ENCODE measurements at regions not wholly inside any gene's neighbourhood (a gene's known extent, or its start where the extent isn't known, plus 50 kb on each side); places are given as distances from the start of the nearest gene placed in this dataset.

DNA sequence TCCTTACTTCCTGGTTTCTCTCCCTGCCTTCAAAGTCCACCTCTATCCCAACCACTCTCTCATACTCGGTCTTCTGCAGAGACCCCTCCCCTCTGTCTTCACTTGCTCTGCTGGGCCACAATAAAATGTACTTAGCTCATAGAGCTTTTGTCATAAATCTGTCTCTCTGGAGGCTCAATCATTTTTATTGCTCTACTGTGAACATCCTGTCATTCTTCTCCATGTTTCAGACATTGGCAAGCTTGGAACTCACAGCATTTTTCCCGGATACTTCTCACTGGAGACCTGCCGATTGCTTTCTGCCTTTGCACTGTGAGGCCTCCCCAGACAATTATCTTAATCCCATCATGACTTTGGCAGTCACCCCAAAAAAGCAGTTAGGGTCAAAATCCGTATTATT is 192.3 kb upstream of the ZMIZ1 start:
- DNase-seq = no peak

DNA sequence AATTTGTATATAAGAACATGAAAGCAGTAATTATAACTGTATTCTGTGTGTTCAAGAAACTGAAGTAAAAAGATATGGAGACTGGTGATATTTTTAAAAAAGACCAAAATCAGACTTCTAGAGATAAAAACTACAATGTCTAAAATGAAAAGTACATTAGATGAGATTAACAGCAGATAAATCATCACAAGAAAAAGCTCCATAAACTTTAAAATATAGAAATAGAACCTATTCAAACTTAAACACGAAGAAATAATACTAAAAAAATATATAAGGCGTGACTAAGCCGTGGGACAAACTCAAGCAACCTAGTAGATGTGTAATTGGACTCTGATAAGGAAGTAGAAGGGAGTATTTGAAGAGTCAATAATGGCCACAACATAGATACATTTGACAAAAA is 189.1 kb upstream of the ZMIZ1 start:
- no peak for DNase-seq

GRCh38 chr10:78886129-78886528 is 182.6 kb upstream of the ZMIZ1 start:
- no peak for DNase-seq

DNA sequence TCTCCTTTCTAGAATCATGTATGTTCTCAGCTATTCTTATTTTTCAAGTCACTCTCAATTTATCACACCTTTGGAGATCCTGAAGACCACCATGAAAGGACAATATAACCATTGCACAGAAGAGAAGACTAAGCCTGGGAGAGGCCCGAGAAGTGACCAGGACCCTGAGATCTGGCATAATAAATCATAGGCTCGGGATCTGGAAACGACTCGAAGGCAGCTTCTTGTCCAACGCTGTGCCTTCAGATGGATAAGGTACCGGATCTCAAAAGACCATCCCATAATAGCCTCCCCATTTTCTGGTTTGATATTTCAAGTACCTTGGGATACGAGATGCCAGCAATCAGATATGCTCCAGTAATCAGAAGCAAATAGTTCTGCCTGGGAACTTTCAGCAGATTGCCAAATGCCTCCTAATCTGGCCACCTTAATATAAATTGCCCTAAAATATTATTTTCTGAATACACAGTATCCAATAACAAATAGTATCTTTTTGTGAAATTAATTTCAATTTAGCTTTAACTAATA is 179.2 kb upstream of the ZMIZ1 start:
- DNase-seq = peak; percentile 13

GRCh38 chr10:78890506-78890905 is 178.3 kb upstream of the ZMIZ1 start:
- no peak for DNase-seq

DNA sequence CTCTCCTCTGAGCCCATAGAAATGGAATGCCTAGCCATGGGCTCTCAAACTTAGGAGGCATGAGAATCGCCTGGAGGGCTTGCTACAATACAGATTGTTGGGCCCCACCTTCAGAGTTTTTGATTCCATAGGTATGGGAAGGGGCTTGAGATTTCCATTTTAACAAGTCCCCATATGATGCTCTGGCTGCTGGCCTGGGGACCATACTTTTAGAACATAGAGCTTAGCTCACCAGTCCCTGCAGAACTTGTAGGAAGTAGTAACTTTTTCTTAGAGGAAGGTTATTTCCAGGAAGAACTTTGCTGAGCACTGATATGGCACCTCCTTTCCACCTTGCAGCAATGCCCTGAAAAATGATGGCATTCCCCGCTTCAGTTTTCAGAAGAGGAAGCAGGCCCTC is 177.0 kb upstream of the ZMIZ1 start:
- no peak for DNase-seq

DNA sequence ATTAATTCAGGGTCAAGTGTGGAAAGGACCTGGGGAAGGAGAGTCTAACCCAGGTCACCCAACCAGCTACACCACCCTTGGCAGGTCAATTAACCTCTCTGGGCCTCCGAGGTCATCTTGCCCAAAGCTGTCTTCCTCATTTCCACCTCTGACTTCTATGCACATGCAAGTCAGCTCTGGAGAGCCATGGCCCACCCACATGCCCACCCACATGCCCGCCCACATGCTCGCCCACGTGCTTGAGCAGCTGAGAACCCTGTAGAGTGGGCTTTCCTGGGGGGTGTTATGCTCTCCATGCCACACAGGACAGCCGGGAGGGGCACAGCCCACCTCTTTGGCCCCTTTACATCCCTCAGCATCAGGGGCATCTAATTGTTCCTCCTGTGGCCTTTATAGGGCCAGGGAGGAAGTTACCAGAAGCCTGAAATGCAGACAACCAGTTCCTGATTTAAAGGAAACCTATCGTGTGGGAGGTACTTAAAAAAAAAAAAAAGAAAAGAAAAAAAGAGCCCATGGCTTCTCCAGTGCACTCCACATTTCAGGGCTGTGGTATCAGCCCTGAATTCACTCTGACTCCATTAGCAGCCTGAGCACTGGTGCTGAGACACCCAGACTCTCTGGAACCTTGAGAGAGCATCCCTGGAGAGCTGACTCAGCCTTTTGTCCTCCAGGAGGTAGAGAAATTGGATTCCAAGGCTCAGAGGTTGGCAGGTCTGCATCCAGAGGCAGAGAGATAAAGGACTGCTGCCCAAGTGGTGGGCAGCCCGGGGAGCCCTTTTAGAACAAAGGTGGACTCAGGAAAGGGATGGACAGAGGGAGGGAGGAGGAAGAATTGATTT is 176.2 kb upstream of the ZMIZ1 start:
- no peak for DNase-seq

GRCh38 chr10:78893217-78893616 is 175.5 kb upstream of the ZMIZ1 start:
- DNase-seq = no peak

DNA sequence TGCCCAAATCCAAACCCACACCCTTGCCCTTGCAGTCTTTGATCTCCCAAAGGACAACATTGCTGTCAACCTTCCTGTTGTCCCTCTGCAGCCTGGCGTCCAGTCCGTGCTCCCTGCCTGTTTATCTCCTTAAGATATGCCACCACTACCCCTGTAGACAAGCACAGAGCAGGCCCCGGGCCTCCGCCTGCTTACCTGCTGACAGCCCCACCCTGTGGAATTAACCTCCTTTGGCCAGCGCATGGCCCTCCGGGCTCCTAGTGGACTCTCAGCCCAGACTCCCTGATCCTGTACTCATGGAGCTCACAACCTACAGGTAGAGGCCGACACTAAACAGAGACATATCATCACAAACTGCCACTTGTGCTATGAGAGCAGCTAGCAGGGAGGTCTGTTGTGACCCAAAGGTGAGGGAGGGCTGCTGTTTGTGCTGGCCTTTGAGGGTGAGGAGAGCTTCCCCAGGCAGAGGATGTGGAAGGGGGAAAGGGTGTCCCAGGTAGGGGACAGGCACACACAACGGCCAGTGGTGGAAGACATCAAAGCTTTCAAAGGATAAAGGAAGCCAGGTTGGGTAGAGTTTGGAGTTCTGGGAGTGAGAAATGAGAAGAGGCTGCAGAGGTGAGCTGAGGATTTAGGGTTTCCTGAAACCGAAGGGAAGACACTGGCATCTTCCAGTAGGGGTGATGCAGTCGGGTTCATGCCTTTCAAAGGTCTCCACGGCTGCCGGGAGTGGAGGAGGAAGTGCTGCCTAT is 174.5 kb upstream of the ZMIZ1 start:
- DNase-seq = no peak

DNA sequence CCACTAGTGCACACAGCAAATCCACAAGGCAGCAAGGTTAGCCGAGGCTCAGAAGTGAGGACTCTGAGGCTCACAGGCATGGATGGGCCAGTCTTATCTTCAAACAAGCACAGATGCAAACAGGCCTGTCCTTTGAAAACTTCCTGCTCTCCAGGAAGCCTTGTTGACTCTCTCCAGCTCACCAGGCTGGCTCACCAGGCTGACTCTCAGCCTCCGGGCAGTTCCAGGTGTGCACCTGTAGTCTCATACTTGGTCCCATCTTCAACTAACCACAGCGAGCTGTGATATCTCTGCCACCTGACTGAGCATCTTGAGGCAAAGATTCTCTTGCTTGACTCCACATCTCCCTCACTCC is 173.9 kb upstream of the ZMIZ1 start:
- no peak for DNase-seq

DNA sequence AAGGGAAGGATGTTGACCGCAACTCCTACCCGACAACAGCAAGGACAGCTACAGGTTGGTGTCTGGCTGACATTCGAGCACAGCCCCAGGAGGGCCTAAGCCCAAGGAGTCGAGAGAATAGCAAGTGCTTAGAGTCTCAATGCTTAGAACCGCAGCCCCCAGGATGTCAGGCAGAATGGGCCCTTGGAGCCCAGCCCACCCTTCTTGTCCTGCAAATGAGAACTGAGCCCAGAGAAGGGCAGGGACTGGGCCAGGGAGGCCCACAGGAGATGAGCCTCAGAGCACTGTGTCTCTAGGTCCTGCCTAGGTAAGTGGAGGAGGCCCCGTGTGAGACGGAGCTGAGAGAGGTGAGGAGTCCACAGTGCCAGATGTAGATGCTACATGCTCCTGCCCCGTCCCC is 173.3 kb upstream of the ZMIZ1 start:
- DNase-seq = no peak

DNA sequence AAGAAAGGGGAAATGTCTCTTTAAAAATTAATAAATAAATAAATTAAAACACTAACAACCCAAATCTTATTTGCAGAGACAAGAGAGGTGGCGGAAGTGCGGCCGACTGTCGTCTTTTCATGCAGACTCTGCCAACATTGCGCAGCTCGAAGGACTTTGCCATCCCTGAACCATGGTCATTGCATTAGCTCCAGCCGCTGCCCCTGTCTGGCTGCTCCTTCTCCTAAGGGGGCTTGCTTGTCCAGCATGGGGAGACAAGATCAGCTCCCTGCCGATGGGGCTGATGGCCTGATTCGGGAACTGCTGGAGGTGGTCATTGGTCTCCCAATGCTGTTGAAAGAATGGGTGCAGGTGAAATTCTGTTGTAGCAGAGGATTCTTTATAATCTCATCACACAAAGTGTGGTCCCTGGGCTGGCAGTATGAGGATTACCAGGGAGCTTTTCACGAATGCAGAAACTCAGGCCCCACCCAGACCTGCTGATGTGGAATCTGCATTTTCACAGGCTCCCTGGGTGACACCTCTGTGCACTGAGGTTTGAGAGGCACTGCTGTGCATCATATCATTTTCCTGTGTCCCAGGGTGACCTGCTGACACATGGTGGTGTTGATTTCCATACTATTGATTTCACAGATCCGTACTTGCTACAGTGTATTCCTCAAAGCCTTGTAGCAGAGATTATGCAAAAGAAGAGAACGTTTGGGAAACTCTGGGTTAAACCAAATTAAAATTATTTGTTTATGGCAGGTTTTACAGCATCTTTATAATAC is 172.4 kb upstream of the ZMIZ1 start:
- peak; percentile 26 for DNase-seq

DNA sequence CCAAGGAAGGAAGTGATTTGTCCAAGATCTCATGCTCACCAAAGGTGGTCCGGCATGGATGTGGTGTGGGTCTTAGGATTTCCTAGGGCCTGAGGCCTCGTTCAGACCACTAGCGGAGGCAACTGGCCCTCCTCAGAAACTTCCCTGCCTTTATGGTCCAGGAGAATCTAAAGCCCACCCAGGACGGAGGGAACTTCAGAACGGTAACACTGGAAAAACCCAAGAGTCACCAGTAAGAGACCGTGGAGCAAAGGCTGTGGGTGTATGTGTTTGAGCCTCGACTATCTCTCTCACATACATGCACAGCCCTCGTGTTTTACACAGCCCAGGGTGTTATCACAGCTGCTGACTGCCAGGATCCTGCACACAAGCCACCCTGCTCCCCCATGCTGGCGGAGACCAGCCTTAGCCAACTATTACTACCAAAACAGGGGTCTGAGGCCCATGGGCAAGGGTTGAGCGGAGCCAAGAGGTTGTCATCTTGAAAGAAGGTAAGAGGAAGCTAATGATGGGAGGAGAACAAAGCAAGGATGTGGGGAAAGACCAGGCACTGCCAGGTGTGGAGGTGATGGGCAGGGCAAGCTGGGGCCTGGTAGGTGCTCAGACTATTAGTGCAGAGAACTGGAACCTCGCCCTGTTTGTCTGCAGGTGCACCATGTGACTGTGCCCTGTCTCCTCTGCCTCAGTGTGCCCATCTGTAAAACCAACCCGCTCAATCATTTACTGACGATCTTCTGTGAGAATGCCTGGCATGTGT is 170.2 kb upstream of the ZMIZ1 start:
- no peak for DNase-seq

DNA sequence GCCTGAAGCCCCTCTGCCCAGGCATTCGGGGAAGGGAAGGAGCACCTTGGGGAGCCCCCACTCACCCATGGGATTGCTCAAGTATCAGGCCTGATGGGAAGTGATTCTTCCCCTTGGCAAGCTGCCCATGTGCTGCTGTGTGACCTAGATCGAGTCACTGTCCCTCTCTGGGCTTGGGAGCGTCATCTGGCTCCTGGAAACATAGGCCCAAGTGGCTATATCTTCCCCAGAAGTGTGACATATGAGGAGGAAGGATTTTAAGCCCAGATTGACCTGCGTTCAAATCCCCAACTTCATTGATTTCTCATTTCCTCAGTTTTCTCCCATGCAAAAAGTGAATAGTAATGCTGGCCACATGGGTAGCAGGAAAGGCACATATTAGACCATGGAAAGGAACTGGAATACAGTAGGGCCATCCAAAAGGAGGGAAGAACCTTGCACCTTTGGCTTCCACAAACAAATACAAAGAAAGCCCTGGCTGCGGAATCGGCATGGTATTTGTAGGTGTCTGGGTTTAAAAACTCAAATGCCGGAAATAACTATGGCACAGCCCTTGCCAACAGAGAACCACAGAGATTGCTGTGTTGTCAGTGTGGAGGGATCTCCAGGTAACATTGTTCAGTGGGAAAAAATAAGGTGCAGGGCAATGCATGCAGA is 169.5 kb upstream of the ZMIZ1 start:
- no peak for DNase-seq

- DNase-seq = no peak
Observed at GRCh38 chr10:78899996-78900714, 168.6 kb upstream of the ZMIZ1 start.

- no peak for DNase-seq
Observed at GRCh38 chr10:78900715-78901430, 167.9 kb upstream of the ZMIZ1 start.

GRCh38 chr10:78901694-78902093 is 167.1 kb upstream of the ZMIZ1 start:
- DNase-seq = no peak

DNA sequence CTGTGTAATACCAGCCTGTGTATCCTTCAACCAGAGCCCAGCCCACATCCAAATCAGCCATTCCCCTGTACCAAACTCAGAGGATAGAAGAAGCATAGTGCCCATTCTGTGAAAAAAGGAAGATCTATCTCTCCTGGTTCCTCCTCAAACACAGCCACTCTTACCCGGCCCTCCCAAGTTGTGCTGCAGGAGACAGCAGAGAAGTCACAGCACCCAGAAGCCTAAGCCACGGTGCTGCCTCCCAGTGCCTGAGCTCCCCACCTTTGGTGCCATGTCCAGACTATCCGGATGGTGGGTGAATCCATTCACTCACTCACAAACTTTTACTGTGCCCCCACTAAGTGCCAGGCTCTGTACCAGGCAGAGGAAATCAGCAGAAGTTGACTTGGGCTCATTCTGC is 166.0 kb upstream of the ZMIZ1 start:
- DNase-seq = no peak

- no peak for DNase-seq
Observed at GRCh38 chr10:78903341-78903940, 165.3 kb upstream of the ZMIZ1 start.

DNA sequence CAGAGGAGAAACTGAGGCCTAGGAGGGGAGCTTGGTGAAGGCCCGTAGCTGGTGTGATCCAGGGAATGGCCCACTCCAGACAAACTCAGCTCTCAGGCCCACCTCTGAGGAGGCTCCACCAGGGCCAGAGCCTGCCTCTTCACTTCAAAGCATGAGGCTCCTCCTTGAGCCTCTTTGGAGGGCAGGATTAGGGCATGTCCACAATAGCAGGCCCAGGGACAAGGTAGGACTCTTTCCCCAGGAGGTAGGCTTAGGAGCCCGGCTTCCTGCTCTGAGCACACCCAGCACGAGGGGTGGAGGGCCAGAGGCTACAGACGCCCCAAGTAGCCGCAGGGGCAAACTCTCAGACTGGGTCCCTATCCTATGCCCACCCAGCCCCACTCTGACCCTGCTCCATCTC is 164.6 kb upstream of the ZMIZ1 start:
- DNase-seq = no peak

Data from NCI-H526 treated with DMSO at 0.1 percent for 48 hours (cell line).